ENCODE measurements at regions not wholly inside any gene's neighbourhood (a gene's known extent, or its start where the extent isn't known, plus 50 kb on each side); places are given as distances from the start of the nearest gene placed in this dataset.

DNA sequence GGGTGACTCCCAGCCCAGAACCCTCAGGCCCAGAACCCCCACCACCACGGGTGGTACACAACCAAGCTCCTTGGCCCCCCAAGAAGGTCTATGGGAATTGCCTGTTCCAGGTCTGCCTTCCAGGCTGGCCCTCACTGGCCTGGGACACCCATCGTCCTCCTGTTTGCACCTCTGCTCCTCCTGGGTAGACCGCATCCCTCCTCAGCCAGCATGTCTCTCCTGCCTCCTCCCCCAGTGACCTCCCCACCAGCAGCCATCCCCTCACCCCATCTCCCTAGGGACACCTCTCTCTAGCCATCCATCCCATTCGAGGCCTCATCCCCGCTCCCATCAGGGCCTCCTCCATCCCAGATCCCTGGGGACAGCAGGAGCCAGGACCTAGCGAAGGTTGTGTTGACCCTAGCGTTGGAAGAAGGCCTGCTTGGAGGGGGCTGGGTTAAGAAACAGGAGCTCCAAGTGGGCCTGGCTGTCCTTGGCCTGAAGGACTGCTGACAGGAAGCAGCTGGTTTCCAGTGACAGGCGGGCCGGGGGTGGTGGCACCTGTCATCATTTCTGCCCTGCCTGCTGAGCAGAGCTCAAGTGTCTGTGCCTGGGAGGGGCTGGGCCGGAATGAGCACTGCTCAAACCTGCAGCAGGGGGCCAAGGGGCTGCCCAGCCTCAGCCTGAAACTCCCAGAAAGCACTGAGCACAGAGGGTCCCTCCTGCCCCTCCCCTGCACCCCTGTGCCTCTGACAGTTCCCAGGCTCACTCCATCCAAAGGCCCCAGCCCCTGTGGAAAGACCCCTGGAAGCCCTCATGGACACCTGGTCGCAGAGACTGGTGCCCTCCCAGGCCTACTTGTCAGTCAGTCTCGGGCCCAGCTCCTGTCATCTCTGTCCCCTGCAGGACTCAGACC, 96.0 kb upstream of the OTOS start:
- TF ChIP-seq GATA2 (IDR thresholded peaks at IDR 0.05; ENCODE audit: low read depth, low read length) (no peak), GATA3 (IDR thresholded peaks at IDR 0.05; ENCODE audit: low read depth, low read length) (no peak)

DNA sequence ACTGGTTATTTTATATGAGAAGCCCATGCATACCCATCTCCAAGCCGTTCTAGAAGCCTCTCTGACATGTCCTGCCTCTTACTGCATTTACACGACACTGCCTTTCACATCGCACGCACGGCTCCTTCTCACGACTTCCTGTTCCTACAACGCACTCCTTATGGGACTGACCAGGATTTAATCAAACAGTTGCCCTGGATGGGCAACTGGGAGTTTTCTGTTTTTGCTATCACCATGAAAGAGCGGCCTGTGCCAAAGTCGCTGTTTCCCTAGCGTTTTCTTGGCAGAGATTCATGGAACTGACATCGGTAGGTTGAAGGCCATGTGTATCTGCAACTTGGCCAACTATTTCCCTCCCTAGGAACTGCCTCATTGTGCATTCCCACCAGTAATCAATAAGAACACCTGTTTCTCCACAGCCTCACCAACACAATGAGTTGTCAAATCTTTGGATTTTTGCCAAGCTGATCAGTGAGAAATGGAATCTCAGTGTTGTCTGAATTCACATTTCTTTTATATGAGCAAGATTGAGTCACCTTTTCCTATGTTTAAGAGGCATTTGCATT, 97.2 kb upstream of the OTOS start:
- TF ChIP-seq GATA2 (IDR thresholded peaks at IDR 0.05; ENCODE audit: low read depth, low read length) (no peak), GATA3 (IDR thresholded peaks at IDR 0.05; ENCODE audit: low read depth, low read length) (no peak)

DNA sequence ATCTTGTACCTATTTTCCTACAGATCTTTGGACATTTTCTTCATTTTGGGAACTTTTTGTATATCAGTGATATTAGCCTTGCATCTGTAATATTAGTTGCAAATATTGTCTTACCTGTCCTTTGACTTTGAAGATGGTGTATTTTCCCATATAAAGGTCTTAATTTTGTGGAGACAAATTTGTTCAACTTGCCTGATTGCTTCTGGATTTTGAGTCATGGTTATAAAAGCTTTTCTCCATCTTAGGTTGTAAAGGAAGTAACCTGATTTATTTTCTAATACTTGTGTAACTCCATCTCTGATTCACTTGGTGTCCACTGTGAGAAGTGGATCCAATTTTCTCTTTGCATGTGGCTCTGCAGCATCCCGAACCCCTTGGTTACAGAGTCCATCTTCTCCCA, 97.7 kb upstream of the OTOS start:
- no peak for TF ChIP-seq GATA3 (IDR thresholded peaks at IDR 0.05; ENCODE audit: low read depth, low read length)

DNA sequence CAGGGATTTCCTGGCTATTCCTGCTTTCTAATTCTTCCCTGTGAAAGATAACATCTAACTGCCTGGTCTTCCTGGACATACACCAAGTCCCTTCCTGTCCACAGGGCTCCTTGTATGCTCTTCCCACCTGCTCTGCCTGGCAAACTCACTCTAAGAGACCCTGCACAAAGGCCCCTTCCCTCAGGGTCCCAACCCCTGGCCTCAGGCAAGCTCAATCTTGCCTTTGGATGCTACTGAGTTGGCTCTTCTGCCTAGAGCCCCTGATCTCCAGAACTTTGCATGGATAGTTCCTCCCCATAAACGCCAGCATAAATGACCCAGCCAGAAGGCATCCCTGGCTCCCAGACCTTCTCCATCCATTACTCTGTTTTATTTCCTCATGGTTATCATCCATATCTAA, 98.3 kb upstream of the OTOS start:
- TF ChIP-seq GATA2 (IDR thresholded peaks at IDR 0.05; ENCODE audit: low read depth, low read length) (no peak), GATA3 (IDR thresholded peaks at IDR 0.05; ENCODE audit: low read depth, low read length) (no peak)

DNA sequence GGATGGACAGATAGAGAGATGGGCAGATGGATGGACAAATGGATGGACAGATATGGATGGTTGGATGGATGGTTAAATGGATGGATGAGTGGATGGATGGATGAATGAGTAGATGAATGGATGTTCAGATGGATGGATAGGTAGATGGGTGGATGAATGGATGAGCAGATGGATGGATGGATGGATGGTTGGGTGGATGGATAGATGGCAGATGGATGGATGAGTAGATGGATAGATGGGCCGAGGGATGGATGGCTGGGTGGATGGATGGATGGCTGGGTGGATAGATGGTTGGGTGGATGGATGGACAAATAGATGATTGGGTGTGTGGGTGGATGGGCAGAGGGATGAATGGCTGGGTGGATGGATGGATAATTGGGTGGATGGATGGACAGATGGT, 98.9 kb upstream of the OTOS start:
- TF ChIP-seq GATA2 (IDR thresholded peaks at IDR 0.05; ENCODE audit: low read depth, low read length) (no peak), GATA3 (IDR thresholded peaks at IDR 0.05; ENCODE audit: low read depth, low read length) (no peak)

DNA sequence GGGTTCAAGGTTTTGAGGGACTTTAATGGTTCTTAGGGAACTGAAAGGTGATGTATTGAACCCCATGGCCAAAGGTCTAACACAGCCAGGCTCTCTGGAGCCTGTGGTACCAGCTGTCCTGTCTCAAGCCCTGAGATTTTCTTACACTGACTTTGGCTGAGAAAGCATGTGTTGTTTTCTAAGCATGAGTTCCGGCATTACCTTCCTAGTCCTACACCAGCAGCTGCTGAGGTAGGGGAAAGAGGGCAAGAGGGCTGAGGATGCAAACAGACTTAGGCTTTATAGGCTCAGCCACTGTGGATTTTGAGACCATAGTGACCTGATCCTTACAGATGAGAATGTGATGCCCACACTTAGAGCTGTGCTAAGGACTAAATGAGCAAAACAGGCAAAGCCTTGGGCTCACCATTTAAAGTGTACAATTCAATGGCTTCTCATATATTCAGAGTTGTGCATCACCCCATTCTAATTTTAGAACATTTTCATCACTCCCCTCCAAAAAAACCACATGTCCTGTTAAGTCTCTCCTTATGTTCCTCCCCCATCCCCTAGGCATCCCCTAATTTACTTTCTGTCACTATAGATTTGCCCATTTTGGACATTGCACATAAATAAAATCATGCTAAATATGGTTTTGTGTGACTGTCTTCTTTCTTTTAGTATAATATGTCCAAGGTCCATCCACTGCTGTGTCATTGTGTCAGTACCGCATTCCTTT, 99.7 kb upstream of the OTOS start:
- TF ChIP-seq GATA2 (IDR thresholded peaks at IDR 0.05; ENCODE audit: low read depth, low read length) (no peak), GATA3 (IDR thresholded peaks at IDR 0.05; ENCODE audit: low read depth, low read length) (no peak)

DNA sequence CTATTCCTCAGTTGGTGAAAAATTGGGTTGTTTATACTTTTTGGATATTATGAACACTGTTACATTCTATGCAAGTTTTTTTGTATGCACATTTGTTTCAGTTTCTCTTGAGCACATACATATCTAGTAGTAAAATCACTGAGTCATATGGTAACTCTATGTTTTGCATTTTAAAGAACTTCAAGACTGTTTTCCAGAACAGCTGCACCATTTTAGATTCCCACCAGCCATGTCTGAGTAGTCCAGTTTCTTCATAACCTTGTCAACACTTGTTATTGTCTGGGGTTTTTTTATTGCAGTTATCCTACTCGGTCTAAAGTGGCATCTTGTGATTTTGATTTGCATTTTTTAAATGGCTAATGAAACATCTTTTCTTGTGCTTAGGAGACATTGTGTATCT, 100.3 kb upstream of the OTOS start:
- TF ChIP-seq GATA2 (IDR thresholded peaks at IDR 0.05; ENCODE audit: low read depth, low read length) (no peak), GATA3 (IDR thresholded peaks at IDR 0.05; ENCODE audit: low read depth, low read length) (no peak)

DNA sequence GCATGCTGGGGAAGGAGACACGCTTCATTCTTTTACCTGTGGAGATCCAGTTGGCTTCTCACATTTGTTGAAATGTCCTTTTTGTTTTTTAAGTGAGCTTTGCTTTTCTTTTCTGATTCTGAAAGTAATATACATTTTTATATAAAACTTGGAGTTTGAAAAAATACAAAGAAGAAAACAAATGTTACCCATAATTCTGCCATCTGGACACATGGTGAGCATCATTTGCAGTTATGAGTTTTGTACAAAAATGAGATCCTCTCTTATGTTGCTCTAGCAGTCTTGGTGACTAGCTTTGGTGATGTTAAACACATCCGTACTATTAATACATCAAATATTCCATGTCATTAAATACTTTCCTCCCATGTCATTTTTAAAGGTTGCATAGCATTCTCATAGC, 101.1 kb upstream of the OTOS start:
- TF ChIP-seq GATA3 (IDR thresholded peaks at IDR 0.05; ENCODE audit: low read depth, low read length) = no peak
- no peak for TF ChIP-seq GATA2 (IDR thresholded peaks at IDR 0.05; ENCODE audit: low read depth, low read length)

DNA sequence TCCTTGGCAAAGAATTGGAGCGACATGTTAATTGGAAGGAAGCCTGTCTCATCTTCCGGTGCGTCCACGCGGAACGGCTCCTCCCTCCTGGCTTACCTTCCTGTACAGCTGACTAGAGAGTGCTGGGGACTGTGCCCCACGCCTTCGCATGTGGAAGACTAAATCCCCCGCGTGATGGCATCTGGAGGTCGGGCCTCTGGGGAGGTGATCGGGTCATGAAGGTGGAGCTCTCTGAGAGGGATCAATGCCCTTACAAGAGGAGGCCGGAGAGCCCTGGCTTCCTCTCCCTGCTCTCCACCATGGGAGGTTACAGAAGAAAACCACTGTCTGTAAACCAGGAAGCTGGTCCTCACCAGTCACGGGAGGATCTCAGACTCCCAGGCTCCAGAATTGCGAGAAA, 104.1 kb upstream of the OTOS start:
- TF ChIP-seq GATA3 (IDR thresholded peaks at IDR 0.05; ENCODE audit: low read depth, low read length) (no peak), GATA2 (IDR thresholded peaks at IDR 0.05; ENCODE audit: low read depth, low read length) (no peak)

DNA sequence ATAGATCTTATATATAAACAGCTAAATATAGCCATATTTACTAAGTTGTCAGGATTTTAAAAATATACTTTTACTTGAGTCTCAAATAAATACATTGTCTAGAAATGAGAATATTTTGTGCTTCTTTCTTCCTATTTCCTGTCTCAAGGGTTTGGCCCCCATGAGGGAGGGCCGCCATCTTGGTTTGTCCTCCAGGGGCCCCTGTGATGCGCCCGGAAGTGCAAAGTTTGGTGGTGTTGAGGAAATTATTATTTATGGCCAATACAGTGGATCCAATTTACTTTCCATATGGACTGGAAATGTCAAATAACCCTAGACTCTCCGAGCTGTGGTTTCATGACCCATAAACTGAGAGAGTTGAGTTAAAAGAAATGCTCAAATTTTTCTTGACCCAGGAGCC, 104.7 kb upstream of the OTOS start:
- TF ChIP-seq GATA3 (IDR thresholded peaks at IDR 0.05; ENCODE audit: low read depth, low read length) (no peak), GATA2 (IDR thresholded peaks at IDR 0.05; ENCODE audit: low read depth, low read length) (no peak)

DNA sequence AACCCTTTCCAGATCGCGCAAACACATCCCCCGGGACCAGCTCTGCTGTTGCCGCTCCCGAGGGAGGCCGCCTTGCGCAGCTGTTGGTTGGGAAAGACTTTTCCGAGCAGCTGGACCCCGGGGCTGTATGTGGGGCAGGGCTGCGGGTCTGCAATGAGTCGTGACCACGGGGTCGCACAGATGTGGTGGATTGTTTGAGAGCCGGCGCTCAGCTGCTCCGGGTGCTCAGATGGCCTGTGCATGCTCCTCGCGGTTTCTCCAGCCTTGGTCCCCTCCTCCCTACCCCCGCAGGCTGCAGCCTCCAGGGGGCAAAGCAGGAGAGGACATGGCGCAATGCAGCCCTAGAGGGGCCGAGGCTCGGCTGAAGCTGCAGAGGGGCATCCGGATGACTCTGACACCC, 105.2 kb upstream of the OTOS start:
- TF ChIP-seq GATA2 (IDR thresholded peaks at IDR 0.05; ENCODE audit: low read depth, low read length) = no peak
- no peak for TF ChIP-seq GATA3 (IDR thresholded peaks at IDR 0.05; ENCODE audit: low read depth, low read length)

DNA sequence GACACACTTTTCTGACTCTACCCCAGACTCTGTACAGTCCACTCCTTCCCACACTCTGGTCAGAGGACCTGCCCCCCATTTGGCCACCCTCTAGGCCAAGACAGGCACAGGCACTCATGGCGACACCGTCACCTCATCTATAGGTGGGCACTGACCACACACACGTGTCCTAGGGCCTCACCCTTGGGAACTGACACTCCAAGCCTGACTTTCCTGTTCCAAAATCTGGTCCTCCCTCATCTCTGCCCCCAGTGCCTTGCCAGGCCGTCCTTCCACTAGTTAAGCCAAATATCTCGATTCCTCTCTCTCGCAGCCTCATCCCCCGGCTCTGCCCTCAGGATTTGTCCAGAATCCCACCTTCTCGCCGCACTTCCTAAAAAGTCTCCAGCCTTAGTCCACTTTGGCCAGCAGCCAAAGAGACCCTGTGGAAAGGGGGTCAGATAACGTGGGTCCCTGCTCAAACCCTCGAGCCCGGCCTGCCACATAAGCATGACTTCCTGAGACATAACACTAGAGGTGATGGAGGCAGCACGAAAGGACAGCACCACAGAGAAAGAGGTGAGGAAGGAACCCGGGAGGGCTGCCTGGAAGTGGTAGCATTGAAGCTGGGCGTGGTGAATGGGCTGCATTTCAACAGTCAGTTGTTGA, 105.8 kb upstream of the OTOS start:
- TF ChIP-seq GATA3 (IDR thresholded peaks at IDR 0.05; ENCODE audit: low read depth, low read length) = no peak
- TF ChIP-seq GATA2 (IDR thresholded peaks at IDR 0.05; ENCODE audit: low read depth, low read length) = no peak

DNA sequence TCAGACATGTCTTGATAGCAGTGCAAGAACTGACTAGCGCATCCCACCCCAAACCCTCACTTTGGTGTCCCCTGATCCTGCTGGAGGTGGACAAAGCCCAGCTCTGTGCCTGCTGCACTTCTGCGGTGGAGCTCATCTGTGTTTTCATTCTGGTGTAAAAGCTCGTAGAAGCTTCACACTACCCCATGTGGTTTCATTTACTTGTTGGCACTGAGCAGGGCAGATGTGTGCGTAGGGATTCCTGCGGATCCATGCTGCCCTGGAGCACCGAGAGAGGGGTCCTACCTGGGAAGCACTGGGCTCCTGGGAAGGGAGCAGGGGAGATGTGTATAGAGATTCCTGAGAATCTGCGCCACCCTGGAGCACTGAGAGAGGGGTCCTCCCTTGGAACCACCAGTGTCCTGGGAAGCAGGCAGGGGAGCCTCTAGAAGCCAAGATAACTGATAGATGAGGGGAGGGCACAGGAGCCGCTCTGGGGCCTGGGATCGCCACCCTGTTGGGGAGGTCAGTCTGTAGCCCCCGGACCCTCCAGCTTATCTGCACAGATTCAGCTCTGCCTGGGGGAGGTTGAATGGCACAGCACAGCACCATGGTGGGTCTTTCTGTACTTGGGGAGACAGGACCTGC, 106.9 kb upstream of the OTOS start:
- TF ChIP-seq GATA2 (IDR thresholded peaks at IDR 0.05; ENCODE audit: low read depth, low read length) (no peak), GATA3 (IDR thresholded peaks at IDR 0.05; ENCODE audit: low read depth, low read length) (no peak)

All from SH-SY5Y (cell line).